KMS-11 (cell line): ENCODE measurements at regions not wholly inside any gene's neighbourhood (a gene's known extent, or its start where the extent isn't known, plus 50 kb on each side); places are given as distances from the start of the nearest gene placed in this dataset.

Experiments used
- H2AFZ ChIP-seq: fragments of 200-600 bp; sonication (generic); 2 replicates; pipeline ENCODE4 v1.6.1; 2016; ENCODE audit warnings: antibody characterized with exemption, mixed run types, low read depth
- H3K27ac ChIP-seq: fragments of 200-600 bp; sonication (generic); 2 replicates; pipeline ENCODE4 v1.6.1; 2016; ENCODE audit warnings: mild to moderate bottlenecking, mixed run types
- H3K27me3 ChIP-seq: fragments of 200-600 bp; sonication (generic); 2 replicates; pipeline ENCODE4 v1.6.1; 2017; ENCODE audit warnings: mild to moderate bottlenecking, low read depth, mixed run types, moderate library complexity; ENCODE audit not compliant: insufficient read depth
- H3K36me3 ChIP-seq: fragments of 200-600 bp; sonication (generic); 2 replicates; pipeline ENCODE4 v1.6.1; 2017; ENCODE audit warnings: mild to moderate bottlenecking, mixed run types; ENCODE audit not compliant: insufficient read depth
- H3K4me1 ChIP-seq: fragments of 200-600 bp; sonication (generic); 2 replicates; pipeline ENCODE4 v1.6.1; 2016; ENCODE audit warnings: mild to moderate bottlenecking, low read depth, mixed run types; ENCODE audit not compliant: poor library complexity, severe bottlenecking
- H3K4me2 ChIP-seq: fragments of 200-600 bp; sonication (generic); 2 replicates; pipeline ENCODE4 v1.7.0; 2016; ENCODE audit warnings: mild to moderate bottlenecking, mixed run types
- H3K4me3 ChIP-seq: fragments of 200-600 bp; sonication (generic); IDR thresholded peaks from 2 replicates; pipeline ENCODE4 v1.6.1; 2017; ENCODE audit warnings: low read depth, low read length, mixed read lengths; ENCODE audit not compliant: insufficient read depth
- H3K79me2 ChIP-seq: fragments of 200-600 bp; sonication (generic); 2 replicates; pipeline ENCODE4 v1.6.1; 2016; ENCODE audit warnings: low read depth, mixed run types; ENCODE audit not compliant: insufficient read depth
- H3K9ac ChIP-seq: fragments of 200-600 bp; sonication (generic); 2 replicates; pipeline ENCODE4 v1.6.1; 2016; ENCODE audit warnings: mild to moderate bottlenecking, mixed run types
- H4K20me1 ChIP-seq: fragments of 200-600 bp; sonication (generic); 2 replicates; pipeline ENCODE4 v1.6.1; 2016; ENCODE audit warnings: mild to moderate bottlenecking, mixed run types; ENCODE audit not compliant: insufficient read depth
- CTCF ChIP-seq: fragments of 200-600 bp; sonication (generic); conservative IDR thresholded peaks from 2 replicates; pipeline ENCODE4 v1.6.1; 2017; ENCODE audit warnings: low read depth, mild to moderate bottlenecking, antibody characterized with exemption, low read length, moderate library complexity, mixed read lengths

DNA sequence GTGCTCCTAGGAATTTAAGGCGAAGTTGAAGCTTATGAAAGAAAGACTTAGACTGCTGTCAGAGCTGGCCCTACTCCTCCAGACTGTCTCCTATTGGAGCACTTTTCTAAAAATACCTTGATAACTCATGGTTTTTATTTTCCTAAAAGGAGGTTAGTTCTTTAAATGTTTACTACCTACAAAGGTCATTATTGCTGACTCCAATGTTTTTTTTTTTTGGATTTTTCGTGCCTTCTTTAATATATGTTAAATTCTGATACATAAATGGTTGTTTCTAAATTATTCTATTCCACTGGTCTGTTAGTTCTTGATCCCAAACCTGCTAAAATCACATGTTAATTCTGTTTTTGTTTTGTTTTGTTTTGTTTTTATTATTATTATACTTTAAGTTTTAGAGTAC is 227.6 kb upstream of the FTMT start:
- Histone ChIP-seq H3K9ac (no peak overlapping the region), H3K27me3 (no peaks in the 10 kb centered on the region), H3K27ac (no peak overlapping the region), H3K4me2 (no peak overlapping the region), H2AFZ (no peak overlapping the region), H3K79me2 (no peaks in the 10 kb centered on the region), H3K36me3 (no peaks in the 10 kb centered on the region), H3K4me3 (no peak overlapping the region), H4K20me1 (no peaks in the 10 kb centered on the region), H3K4me1 (no peaks in the 10 kb centered on the region)
- no peak for TF ChIP-seq CTCF

- Histone ChIP-seq H4K20me1 (no peaks in the 10 kb centered on the region), H2AFZ (no peak overlapping the region), H3K36me3 (no peaks in the 10 kb centered on the region), H3K4me2 (no peak overlapping the region), H3K27ac (no peak overlapping the region), H3K27me3 (no peaks in the 10 kb centered on the region), H3K4me1 (no peaks in the 10 kb centered on the region), H3K9ac (no peak overlapping the region), H3K4me3 (no peak overlapping the region), H3K79me2 (no peaks in the 10 kb centered on the region)
- no peak for TF ChIP-seq CTCF
These were observed 222.9 kb upstream of the FTMT start for GRCh38 chr5:121628783-121629182.

DNA sequence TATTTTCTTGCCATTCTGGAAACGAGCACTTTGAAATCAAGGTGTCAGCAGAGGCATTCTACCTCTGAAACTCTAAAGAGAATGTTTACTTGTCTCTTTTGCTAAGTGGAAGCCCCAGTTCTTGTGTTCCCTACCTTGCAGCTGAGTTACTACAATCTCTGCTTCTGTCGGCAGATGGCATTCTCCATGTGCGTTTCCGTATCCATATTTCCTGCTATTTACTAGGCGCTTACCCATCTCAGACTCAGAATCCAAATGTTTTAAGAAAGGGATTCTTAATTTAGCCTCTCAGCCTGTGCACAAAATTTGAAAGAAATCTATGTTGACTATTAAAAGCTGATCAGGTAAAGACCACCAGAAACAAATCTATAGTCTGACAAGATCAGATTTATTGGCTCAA is 221.3 kb upstream of the FTMT start:
- no peak overlapping the region for H3K9ac ChIP-seq
- no peaks in the 10 kb centered on the region for H3K36me3 ChIP-seq
- no peaks in the 10 kb centered on the region for H3K79me2 ChIP-seq
- TF ChIP-seq CTCF = no peak
- no peak overlapping the region for H3K4me3 ChIP-seq
- H3K4me1 ChIP-seq = no peaks in the 10 kb centered on the region
- H3K4me2 ChIP-seq = no peak overlapping the region
- H2AFZ ChIP-seq = no peak overlapping the region
- no peaks in the 10 kb centered on the region for H4K20me1 ChIP-seq
- no peaks in the 10 kb centered on the region for H3K27me3 ChIP-seq
- no peak overlapping the region for H3K27ac ChIP-seq

DNA sequence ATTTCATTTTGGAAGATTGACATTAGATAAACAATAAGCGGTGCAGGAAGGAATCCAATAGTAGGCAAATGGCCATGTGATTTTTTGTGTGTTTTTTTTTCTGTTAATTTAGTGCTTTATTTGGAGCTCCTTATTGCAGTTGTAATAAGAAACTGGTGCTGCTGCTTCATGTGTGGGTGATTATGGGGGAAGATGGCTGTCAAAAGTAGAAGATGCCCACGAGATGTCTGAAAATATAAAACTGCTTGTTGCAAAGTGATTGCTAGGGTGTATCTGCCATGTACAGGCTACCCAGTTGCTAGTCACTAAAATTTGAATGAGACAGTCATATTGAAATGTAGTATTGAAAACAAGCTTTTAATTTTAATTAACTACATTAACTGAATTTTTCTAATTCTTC is 216.7 kb upstream of the FTMT start:
- no peak overlapping the region for H3K27ac ChIP-seq
- no peak overlapping the region for H3K4me2 ChIP-seq
- H3K27me3 ChIP-seq = no peaks in the 10 kb centered on the region
- no peak overlapping the region for H3K9ac ChIP-seq
- H3K4me3 ChIP-seq = no peak overlapping the region
- no peaks in the 10 kb centered on the region for H3K36me3 ChIP-seq
- TF ChIP-seq CTCF = no peak
- no peaks in the 10 kb centered on the region for H3K4me1 ChIP-seq
- H2AFZ ChIP-seq = no peak overlapping the region
- no peaks in the 10 kb centered on the region for H3K79me2 ChIP-seq
- H4K20me1 ChIP-seq = no peaks in the 10 kb centered on the region

DNA sequence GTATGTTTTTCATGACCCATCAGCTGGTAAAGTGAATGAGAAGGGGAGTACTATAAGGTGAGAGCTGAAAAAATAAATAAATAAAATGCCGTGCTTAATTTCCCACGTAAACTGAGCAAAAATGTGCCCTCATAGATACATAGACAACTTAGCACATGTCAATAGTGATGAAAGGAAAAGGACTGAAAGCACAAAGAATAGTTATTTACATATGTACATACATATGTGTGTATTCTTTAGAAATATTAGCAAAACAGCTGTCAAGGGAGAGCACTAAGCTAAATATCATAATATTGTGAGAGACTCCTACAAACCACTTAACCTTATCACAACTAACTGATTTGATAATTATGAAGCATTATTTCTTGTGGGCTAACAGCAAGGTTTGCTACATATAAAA is 213.6 kb upstream of the FTMT start:
- no peak overlapping the region for H3K27ac ChIP-seq
- no peaks in the 10 kb centered on the region for H3K4me1 ChIP-seq
- no peaks in the 10 kb centered on the region for H3K36me3 ChIP-seq
- H4K20me1 ChIP-seq = no peaks in the 10 kb centered on the region
- H3K4me2 ChIP-seq = no peak overlapping the region
- no peaks in the 10 kb centered on the region for H3K27me3 ChIP-seq
- no peak overlapping the region for H3K9ac ChIP-seq
- no peak for TF ChIP-seq CTCF
- H3K4me3 ChIP-seq = no peak overlapping the region
- H3K79me2 ChIP-seq = no peaks in the 10 kb centered on the region
- no peak overlapping the region for H2AFZ ChIP-seq
